ENCODE measurements at regions not wholly inside any gene's neighbourhood (a gene's known extent, or its start where the extent isn't known, plus 50 kb on each side); places are given as distances from the start of the nearest gene placed in this dataset.

GRCh38 chr3:139243710-139244109 lies 100.1 kb upstream of the MRPS22 start:
- Histone ChIP-seq H3K4me3 (ENCODE audit: low read depth, low read length) (no peak overlapping the region), H3K36me3 (ENCODE audit: control insufficient read depth in 2 of 2, insufficient read depth in 1 of 2, low read length in 2 of 2) (no peaks in the 10 kb centered on the region), H3K4me1 (ENCODE audit: control insufficient read depth, insufficient read depth, low read length) (no peaks in the 10 kb centered on the region), H3K9me3 (ENCODE audit: control insufficient read depth, insufficient read depth, low read depth, low read length) (no peaks in the 10 kb centered on the region), H3K27ac (ENCODE audit: extremely low read depth, low read depth, low read length) (no peak overlapping the region)
- ChIA-PET POLR2A (no interaction called here), CTCF (interaction anchor here (1.1 kb wide), 1 partner anchor 85 kb away, joined by 3 read pairs; no protein-coding TSS in a partner anchor)
- TF ChIP-seq ZBTB11 (tag by site-specific recombination; conservative IDR thresholded peaks at IDR 0.05; ENCODE audit: low read depth) (no peak), ZNF132 (tag by site-specific recombination; IDR thresholded peaks at IDR 0.05; ENCODE audit: borderline replicate concordance) (no peak), ZNF660 (tag by site-specific recombination; IDR thresholded peaks at IDR 0.05) (no peak), ZNF776 (tag by site-specific recombination; IDR thresholded peaks at IDR 0.05; ENCODE audit: borderline replicate concordance) (no peak), ZNF10 (tag by site-specific recombination; IDR thresholded peaks at IDR 0.05) (no peak), ZNF16 (tag by site-specific recombination; IDR thresholded peaks at IDR 0.05; ENCODE audit: low read depth) (no peak), SCRT1 (tag by site-specific recombination; IDR thresholded peaks at IDR 0.05; ENCODE audit: borderline replicate concordance) (no peak), ZNF48 (tag by site-specific recombination; IDR thresholded peaks at IDR 0.05) (no peak), ZNF707 (tag by site-specific recombination; IDR thresholded peaks at IDR 0.05) (no peak), ZNF404 (tag by site-specific recombination; IDR thresholded peaks at IDR 0.05) (no peak), ZNF677 (tag by site-specific recombination; IDR thresholded peaks at IDR 0.05) (no peak), ZNF133 (tag by site-specific recombination; IDR thresholded peaks at IDR 0.05) (no peak), ZNF621 (tag by site-specific recombination; IDR thresholded peaks at IDR 0.05) (no peak), ZNF184 (tag by site-specific recombination; IDR thresholded peaks at IDR 0.05) (no peak), ZNF639 (tag by site-specific recombination; IDR thresholded peaks at IDR 0.05) (no peak)
- TF ChIP-seq, protein P1, sequence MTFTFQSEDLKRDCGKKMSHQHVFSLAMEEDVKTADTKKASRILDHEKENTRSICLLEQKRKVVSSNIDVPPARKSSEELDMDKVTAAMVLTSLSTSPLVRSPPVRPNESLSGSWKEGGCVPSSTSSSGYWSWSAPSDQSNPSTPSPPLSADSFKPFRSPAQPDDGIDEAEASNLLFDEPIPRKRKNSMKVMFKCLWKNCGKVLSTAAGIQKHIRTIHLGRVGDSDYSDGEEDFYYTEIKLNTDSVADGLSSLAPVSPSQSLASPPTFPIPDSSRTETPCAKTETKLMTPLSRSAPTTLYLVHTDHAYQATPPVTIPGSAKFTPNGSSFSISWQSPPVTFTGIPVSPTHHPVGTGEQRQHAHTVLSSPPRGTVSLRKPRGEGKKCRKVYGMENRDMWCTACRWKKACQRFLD (tag by site-specific recombination; IDR thresholded peaks at IDR 0.05): no peak
- TF ChIP-seq, protein P2, sequence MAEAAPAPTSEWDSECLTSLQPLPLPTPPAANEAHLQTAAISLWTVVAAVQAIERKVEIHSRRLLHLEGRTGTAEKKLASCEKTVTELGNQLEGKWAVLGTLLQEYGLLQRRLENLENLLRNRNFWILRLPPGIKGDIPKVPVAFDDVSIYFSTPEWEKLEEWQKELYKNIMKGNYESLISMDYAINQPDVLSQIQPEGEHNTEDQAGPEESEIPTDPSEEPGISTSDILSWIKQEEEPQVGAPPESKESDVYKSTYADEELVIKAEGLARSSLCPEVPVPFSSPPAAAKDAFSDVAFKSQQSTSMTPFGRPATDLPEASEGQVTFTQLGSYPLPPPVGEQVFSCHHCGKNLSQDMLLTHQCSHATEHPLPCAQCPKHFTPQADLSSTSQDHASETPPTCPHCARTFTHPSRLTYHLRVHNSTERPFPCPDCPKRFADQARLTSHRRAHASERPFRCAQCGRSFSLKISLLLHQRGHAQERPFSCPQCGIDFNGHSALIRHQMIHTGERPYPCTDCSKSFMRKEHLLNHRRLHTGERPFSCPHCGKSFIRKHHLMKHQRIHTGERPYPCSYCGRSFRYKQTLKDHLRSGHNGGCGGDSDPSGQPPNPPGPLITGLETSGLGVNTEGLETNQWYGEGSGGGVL (tag by site-specific recombination; IDR thresholded peaks at IDR 0.05): no peak

DNA sequence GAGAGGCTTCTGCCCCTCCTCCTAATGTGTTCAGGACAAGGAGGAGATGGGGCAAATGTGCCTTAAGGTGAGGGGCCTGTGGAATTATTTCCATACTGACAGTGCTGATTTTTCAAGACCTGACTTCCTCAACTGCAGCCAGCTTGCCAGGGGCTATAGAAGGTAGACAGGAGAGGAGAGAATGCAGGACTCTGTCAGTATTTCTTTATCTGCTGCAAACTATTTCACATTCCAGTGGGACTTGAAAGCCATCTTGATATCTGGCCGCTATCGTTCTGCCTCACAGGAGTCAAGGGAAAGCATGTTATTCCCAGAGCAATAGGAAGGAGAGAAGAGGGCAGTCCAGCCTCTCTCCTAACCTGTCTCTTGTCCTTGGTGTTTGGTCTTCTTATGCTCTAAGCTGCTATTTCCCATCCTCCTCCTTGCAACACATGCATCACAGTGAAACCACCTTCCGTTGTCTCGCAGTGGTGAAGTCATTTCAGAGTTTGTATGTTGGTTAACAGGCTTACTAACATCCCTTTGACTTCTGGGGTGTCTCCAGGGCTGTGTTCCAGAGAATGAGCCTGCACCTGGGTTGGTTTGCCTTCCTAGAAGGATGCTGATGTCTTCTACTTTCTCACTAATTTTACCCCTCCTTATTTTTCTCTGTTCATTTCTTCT lies 95.1 kb upstream of the MRPS22 start:
- no peaks in the 10 kb centered on the region for H3K36me3 ChIP-seq (ENCODE audit: control insufficient read depth in 2 of 2, insufficient read depth in 1 of 2, low read length in 2 of 2)
- H3K9me3 ChIP-seq (ENCODE audit: control insufficient read depth, insufficient read depth, low read depth, low read length): no peaks in the 10 kb centered on the region
- H3K27ac ChIP-seq (ENCODE audit: extremely low read depth, low read depth, low read length): no peak overlapping the region
- H3K4me3 ChIP-seq (ENCODE audit: low read depth, low read length): no peak overlapping the region
- CTCF ChIA-PET: no interaction called here
- POLR2A ChIA-PET: no interaction called here
- H3K4me1 ChIP-seq (ENCODE audit: control insufficient read depth, insufficient read depth, low read length): no peaks in the 10 kb centered on the region
- TF ChIP-seq TRIM28 (IDR thresholded peaks at IDR 0.05; ENCODE audit: borderline replicate concordance, low read length) (no peak), ZNF473 (tag by site-specific recombination; IDR thresholded peaks at IDR 0.05) (no peak), REPIN1 (tag by site-specific recombination; IDR thresholded peaks at IDR 0.05; ENCODE audit: low read depth) (no peak), ZNF791 (tag by site-specific recombination; IDR thresholded peaks at IDR 0.05) (no peak), WT1 (tag by site-specific recombination; IDR thresholded peaks at IDR 0.05) (no peak), YY2 (tag by site-specific recombination; IDR thresholded peaks at IDR 0.05) (no peak), ZNF548 (tag by site-specific recombination; IDR thresholded peaks at IDR 0.05) (no peak), ZNF76 (tag by site-specific recombination; IDR thresholded peaks at IDR 0.05; ENCODE audit: borderline replicate concordance, low read depth) (no peak)
- TF ChIP-seq, protein P3, sequence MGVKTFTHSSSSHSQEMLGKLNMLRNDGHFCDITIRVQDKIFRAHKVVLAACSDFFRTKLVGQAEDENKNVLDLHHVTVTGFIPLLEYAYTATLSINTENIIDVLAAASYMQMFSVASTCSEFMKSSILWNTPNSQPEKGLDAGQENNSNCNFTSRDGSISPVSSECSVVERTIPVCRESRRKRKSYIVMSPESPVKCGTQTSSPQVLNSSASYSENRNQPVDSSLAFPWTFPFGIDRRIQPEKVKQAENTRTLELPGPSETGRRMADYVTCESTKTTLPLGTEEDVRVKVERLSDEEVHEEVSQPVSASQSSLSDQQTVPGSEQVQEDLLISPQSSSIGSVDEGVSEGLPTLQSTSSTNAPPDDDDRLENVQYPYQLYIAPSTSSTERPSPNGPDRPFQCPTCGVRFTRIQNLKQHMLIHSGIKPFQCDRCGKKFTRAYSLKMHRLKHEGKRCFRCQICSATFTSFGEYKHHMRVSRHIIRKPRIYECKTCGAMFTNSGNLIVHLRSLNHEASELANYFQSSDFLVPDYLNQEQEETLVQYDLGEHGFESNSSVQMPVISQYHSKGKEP (tag by site-specific recombination; IDR thresholded peaks at IDR 0.05): no peak
